ENCODE measurements at regions not wholly inside any gene's neighbourhood (a gene's known extent, or its start where the extent isn't known, plus 50 kb on each side); places are given as distances from the start of the nearest gene placed in this dataset.

- H3K27me3 ChIP-seq (ENCODE audit: low read depth, low read length): no peaks in the 10 kb centered on the region
- no peak overlapping the region for H3K27ac ChIP-seq (ENCODE audit: low read length)
- no peak overlapping the region for H2AFZ ChIP-seq (ENCODE audit: low read depth, low read length)
- H3K4me2 ChIP-seq (ENCODE audit: low read length): no peak overlapping the region
- no peaks in the 10 kb centered on the region for H3K36me3 ChIP-seq (replicated peaks; ENCODE audit: low read depth, low read length)
- no peaks in the 10 kb centered on the region for H3K79me2 ChIP-seq (ENCODE audit: low read length)
- H4K20me1 ChIP-seq (ENCODE audit: insufficient read depth, low read length): no peaks in the 10 kb centered on the region
- no peaks in the 10 kb centered on the region for H3K9me3 ChIP-seq (ENCODE audit: insufficient read depth, low read length)
- H3K9ac ChIP-seq (ENCODE audit: low read length): no peak overlapping the region
- TF ChIP-seq EZH2phosphoT487 (IDR thresholded peaks at IDR 0.05; ENCODE audit: low read depth): no peak
- no peak for TF ChIP-seq CTCF (IDR thresholded peaks at IDR 0.05; ENCODE audit: low read depth, low read length)
- H3K4me3 ChIP-seq (ENCODE audit: low read length): no peak overlapping the region
- H3K4me1 ChIP-seq (ENCODE audit: low read length): 0 out of 2 replicates have a peak, but pooled peaks cover 5% of the 10 kb centered on the region
These were observed 395.6 kb upstream of the TLE4 start for GRCh38 chr9:79176014-79176697.

GRCh38 chr9:79184831-79185230 lies 386.9 kb upstream of the TLE4 start:
- Histone ChIP-seq H3K4me1 (ENCODE audit: low read length) (no peaks in the 10 kb centered on the region), H3K4me2 (ENCODE audit: low read length) (no peak overlapping the region), H3K27me3 (ENCODE audit: low read depth, low read length) (no peaks in the 10 kb centered on the region), H3K27ac (ENCODE audit: low read length) (no peak overlapping the region), H3K9me3 (ENCODE audit: insufficient read depth, low read length) (no peaks in the 10 kb centered on the region), H3K36me3 (replicated peaks; ENCODE audit: low read depth, low read length) (no peaks in the 10 kb centered on the region), H2AFZ (ENCODE audit: low read depth, low read length) (no peak overlapping the region), H3K4me3 (ENCODE audit: low read length) (no peak overlapping the region), H3K9ac (ENCODE audit: low read length) (no peak overlapping the region), H3K79me2 (ENCODE audit: low read length) (no peaks in the 10 kb centered on the region), H4K20me1 (ENCODE audit: insufficient read depth, low read length) (no peaks in the 10 kb centered on the region)
- TF ChIP-seq EZH2phosphoT487 (IDR thresholded peaks at IDR 0.05; ENCODE audit: low read depth) (no peak), CTCF (IDR thresholded peaks at IDR 0.05; ENCODE audit: low read depth, low read length) (no peak)

- TF ChIP-seq EZH2phosphoT487 (IDR thresholded peaks at IDR 0.05; ENCODE audit: low read depth) (no peak), CTCF (IDR thresholded peaks at IDR 0.05; ENCODE audit: low read depth, low read length) (no peak)
- Histone ChIP-seq H4K20me1 (ENCODE audit: insufficient read depth, low read length) (no peaks in the 10 kb centered on the region), H2AFZ (ENCODE audit: low read depth, low read length) (no peak overlapping the region), H3K27ac (ENCODE audit: low read length) (no peak overlapping the region), H3K4me1 (ENCODE audit: low read length) (no peaks in the 10 kb centered on the region), H3K79me2 (ENCODE audit: low read length) (no peaks in the 10 kb centered on the region), H3K9me3 (ENCODE audit: insufficient read depth, low read length) (no peaks in the 10 kb centered on the region), H3K4me2 (ENCODE audit: low read length) (no peak overlapping the region), H3K36me3 (replicated peaks; ENCODE audit: low read depth, low read length) (no peaks in the 10 kb centered on the region), H3K9ac (ENCODE audit: low read length) (no peak overlapping the region), H3K4me3 (ENCODE audit: low read length) (no peak overlapping the region), H3K27me3 (ENCODE audit: low read depth, low read length) (no peaks in the 10 kb centered on the region)
These were observed 385.9 kb upstream of the TLE4 start for GRCh38 chr9:79185866-79186265.

GRCh38 chr9:79189511-79189924 lies 382.2 kb upstream of the TLE4 start:
- no peak overlapping the region for H3K27ac ChIP-seq (ENCODE audit: low read length)
- H3K4me2 ChIP-seq (ENCODE audit: low read length): no peak overlapping the region
- no peaks in the 10 kb centered on the region for H3K27me3 ChIP-seq (ENCODE audit: low read depth, low read length)
- H3K9me3 ChIP-seq (ENCODE audit: insufficient read depth, low read length): no peaks in the 10 kb centered on the region
- no peak for TF ChIP-seq CTCF (IDR thresholded peaks at IDR 0.05; ENCODE audit: low read depth, low read length)
- TF ChIP-seq EZH2phosphoT487 (IDR thresholded peaks at IDR 0.05; ENCODE audit: low read depth): no peak
- no peaks in the 10 kb centered on the region for H3K79me2 ChIP-seq (ENCODE audit: low read length)
- no peak overlapping the region for H3K9ac ChIP-seq (ENCODE audit: low read length)
- no peaks in the 10 kb centered on the region for H3K36me3 ChIP-seq (replicated peaks; ENCODE audit: low read depth, low read length)
- no peaks in the 10 kb centered on the region for H3K4me1 ChIP-seq (ENCODE audit: low read length)
- no peak overlapping the region for H3K4me3 ChIP-seq (ENCODE audit: low read length)
- H2AFZ ChIP-seq (ENCODE audit: low read depth, low read length): no peak overlapping the region
- H4K20me1 ChIP-seq (ENCODE audit: insufficient read depth, low read length): no peaks in the 10 kb centered on the region
